ENCODE measurements at regions not wholly inside any gene's neighbourhood (a gene's known extent, or its start where the extent isn't known, plus 50 kb on each side); places are given as distances from the start of the nearest gene placed in this dataset.
A peak's percentile ranks its signal among the peaks of the same experiment; 100 is the strongest.

- no peak for DNase-seq
- peak overlapping the region in 2 of 3 donors; percentile 68 to 83 for H3K27ac ChIP-seq
- no peak for TF ChIP-seq POLR2A (IDR thresholded peaks at IDR 0.05)
- TF ChIP-seq CTCF (IDR thresholded peaks at IDR 0.05) = no peak
Observed at GRCh38 chr11:110376021-110376420, 53.7 kb upstream of the FDX1 start.

GRCh38 chr11:110376711-110377324 is 52.9 kb upstream of the FDX1 start:
- Histone ChIP-seq H3K27me3 (no peaks in the 10 kb centered on the region), H3K4me1 (peaks cover 0 to 30% (median 10%) of the 10 kb centered on the region in 4 donors), H3K27ac (peak overlapping the region; percentile 68 to 83 (median 78)), H3K9me3 (no peaks in the 10 kb centered on the region), H3K36me3 (no peaks in the 10 kb centered on the region), H3K4me3 (peak overlapping the region in 2 of 3 donors; percentile 31)
- TF ChIP-seq CTCF (IDR thresholded peaks at IDR 0.05) (peak; percentile 81 to 85 (median 84)), POLR2A (IDR thresholded peaks at IDR 0.05) (peak; percentile 53)
- WGBS (ENCODE audit: insufficient coverage, low coverage, low lambda C conversion rate, missing lambda C conversion rate) = 2% methylated on average over 6 of the region's 6 CpGs
- intact Hi-C loops (cut with DNase I) = loop anchor here in 1 of 2 donors (10.0 kb wide), 1 partner anchor 172 kb away; no protein-coding TSS in a partner anchor
- DNase-seq (peak; percentile 81 to 91 (median 83)), ATAC-seq (peak; percentile 86 to 92 (median 90))

More at GRCh38 chr11:110376021-110376420, 53.7 kb upstream of the FDX1 start:
- H3K4me3 ChIP-seq = no peak overlapping the region
- peaks cover 0 to 30% (median 10%) of the 10 kb centered on the region in 4 donors for H3K4me1 ChIP-seq
- WGBS (ENCODE audit: insufficient coverage, low coverage, low lambda C conversion rate, missing lambda C conversion rate) = 88% methylated on average over 1 of the region's 1 CpG
- H3K36me3 ChIP-seq = no peaks in the 10 kb centered on the region
- no peak for ATAC-seq
- no peaks in the 10 kb centered on the region for H3K9me3 ChIP-seq
- H3K27me3 ChIP-seq = no peaks in the 10 kb centered on the region
- intact Hi-C loops (cut with DNase I) = loop anchor here in 1 of 2 donors (10.0 kb wide), 1 partner anchor 171 kb away; no protein-coding TSS in a partner anchor

- Histone ChIP-seq H3K4me3 (no peak overlapping the region), H3K36me3 (no peaks in the 10 kb centered on the region), H3K9me3 (no peaks in the 10 kb centered on the region), H3K27ac (peak overlapping the region; percentile 68 to 83 (median 78)), H3K27me3 (no peaks in the 10 kb centered on the region), H3K4me1 (peaks cover 0 to 30% (median 10%) of the 10 kb centered on the region in 4 donors)
- TF ChIP-seq CTCF (IDR thresholded peaks at IDR 0.05) = no peak
- no peak for TF ChIP-seq POLR2A (IDR thresholded peaks at IDR 0.05)
- DNase-seq (no peak), ATAC-seq (peak; percentile 43 to 61 (median 57))
- WGBS (ENCODE audit: insufficient coverage, low coverage, low lambda C conversion rate, missing lambda C conversion rate) = 26% methylated on average over 3 of the region's 3 CpGs
- intact Hi-C loops (cut with DNase I) = loop anchor here in 1 of 2 donors (10.0 kb wide), 1 partner anchor 173 kb away; no protein-coding TSS in a partner anchor
Observed at GRCh38 chr11:110377434-110377833, 52.3 kb upstream of the FDX1 start.

- WGBS (ENCODE audit: insufficient coverage, low coverage, low lambda C conversion rate, missing lambda C conversion rate) = 80% methylated on average over 2 of the region's 3 CpGs
- Histone ChIP-seq H3K27ac (no peak overlapping the region), H3K4me3 (no peak overlapping the region), H3K4me1 (peaks cover 0 to 21% (median 9%) of the 10 kb centered on the region in 4 donors), H3K27me3 (no peaks in the 10 kb centered on the region), H3K9me3 (no peaks in the 10 kb centered on the region), H3K36me3 (no peaks in the 10 kb centered on the region)
- intact Hi-C loops (cut with DNase I) = loop anchor here in 1 of 2 donors (10.0 kb wide), 1 partner anchor 174 kb away; no protein-coding TSS in a partner anchor
- ATAC-seq (no peak), DNase-seq (no peak)
- TF ChIP-seq POLR2A (IDR thresholded peaks at IDR 0.05) (no peak), CTCF (IDR thresholded peaks at IDR 0.05) (no peak)
Observed at GRCh38 chr11:110379261-110379660, 50.5 kb upstream of the FDX1 start.

All from right lobe of liver (tissue), 6 donors.